ENCODE measurements at regions not wholly inside any gene's neighbourhood (a gene's known extent, or its start where the extent isn't known, plus 50 kb on each side); places are given as distances from the start of the nearest gene placed in this dataset.

DNA sequence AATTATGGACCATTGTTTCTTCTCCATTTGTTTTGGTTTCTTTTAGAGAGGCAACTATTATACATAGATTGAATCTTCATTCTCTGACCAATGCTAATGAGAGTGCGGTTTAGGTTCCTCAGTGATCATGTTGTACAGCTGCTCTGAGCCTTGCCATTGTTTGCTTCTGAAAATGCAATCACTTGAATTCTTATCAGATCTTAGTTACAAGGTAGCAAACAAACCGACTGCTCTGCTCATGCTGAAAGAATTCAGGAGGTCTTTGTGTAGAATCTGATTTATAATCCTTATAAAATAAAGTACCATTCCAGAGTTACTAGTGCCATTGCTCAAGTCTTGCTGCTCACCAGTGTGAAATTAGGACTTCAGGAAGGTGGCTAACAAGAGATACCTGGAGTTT is 569.1 kb upstream of the ID4 start:
- TF ChIP-seq POLR2AphosphoS5 (IDR thresholded peaks at IDR 0.05) (no peak), EZH2 (IDR thresholded peaks at IDR 0.05; ENCODE audit: borderline replicate concordance, insufficient read depth, low read length, poor library complexity, severe bottlenecking) (no peak), RAD21 (conservative IDR thresholded peaks at IDR 0.05) (no peak), SMC3 (conservative IDR thresholded peaks at IDR 0.05; ENCODE audit: poor library complexity) (no peak)
- TF ChIP-seq, protein P1, sequence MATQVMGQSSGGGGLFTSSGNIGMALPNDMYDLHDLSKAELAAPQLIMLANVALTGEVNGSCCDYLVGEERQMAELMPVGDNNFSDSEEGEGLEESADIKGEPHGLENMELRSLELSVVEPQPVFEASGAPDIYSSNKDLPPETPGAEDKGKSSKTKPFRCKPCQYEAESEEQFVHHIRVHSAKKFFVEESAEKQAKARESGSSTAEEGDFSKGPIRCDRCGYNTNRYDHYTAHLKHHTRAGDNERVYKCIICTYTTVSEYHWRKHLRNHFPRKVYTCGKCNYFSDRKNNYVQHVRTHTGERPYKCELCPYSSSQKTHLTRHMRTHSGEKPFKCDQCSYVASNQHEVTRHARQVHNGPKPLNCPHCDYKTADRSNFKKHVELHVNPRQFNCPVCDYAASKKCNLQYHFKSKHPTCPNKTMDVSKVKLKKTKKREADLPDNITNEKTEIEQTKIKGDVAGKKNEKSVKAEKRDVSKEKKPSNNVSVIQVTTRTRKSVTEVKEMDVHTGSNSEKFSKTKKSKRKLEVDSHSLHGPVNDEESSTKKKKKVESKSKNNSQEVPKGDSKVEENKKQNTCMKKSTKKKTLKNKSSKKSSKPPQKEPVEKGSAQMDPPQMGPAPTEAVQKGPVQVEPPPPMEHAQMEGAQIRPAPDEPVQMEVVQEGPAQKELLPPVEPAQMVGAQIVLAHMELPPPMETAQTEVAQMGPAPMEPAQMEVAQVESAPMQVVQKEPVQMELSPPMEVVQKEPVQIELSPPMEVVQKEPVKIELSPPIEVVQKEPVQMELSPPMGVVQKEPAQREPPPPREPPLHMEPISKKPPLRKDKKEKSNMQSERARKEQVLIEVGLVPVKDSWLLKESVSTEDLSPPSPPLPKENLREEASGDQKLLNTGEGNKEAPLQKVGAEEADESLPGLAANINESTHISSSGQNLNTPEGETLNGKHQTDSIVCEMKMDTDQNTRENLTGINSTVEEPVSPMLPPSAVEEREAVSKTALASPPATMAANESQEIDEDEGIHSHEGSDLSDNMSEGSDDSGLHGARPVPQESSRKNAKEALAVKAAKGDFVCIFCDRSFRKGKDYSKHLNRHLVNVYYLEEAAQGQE (IDR thresholded peaks at IDR 0.05; ENCODE audit: borderline replicate concordance) = no peak
- TF ChIP-seq, protein P2, sequence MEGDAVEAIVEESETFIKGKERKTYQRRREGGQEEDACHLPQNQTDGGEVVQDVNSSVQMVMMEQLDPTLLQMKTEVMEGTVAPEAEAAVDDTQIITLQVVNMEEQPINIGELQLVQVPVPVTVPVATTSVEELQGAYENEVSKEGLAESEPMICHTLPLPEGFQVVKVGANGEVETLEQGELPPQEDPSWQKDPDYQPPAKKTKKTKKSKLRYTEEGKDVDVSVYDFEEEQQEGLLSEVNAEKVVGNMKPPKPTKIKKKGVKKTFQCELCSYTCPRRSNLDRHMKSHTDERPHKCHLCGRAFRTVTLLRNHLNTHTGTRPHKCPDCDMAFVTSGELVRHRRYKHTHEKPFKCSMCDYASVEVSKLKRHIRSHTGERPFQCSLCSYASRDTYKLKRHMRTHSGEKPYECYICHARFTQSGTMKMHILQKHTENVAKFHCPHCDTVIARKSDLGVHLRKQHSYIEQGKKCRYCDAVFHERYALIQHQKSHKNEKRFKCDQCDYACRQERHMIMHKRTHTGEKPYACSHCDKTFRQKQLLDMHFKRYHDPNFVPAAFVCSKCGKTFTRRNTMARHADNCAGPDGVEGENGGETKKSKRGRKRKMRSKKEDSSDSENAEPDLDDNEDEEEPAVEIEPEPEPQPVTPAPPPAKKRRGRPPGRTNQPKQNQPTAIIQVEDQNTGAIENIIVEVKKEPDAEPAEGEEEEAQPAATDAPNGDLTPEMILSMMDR (IDR thresholded peaks at IDR 0.05; ENCODE audit: poor library complexity, severe bottlenecking) = no peak
